Islet of Langerhans (tissue), 1 donor: ENCODE measurements at regions not wholly inside any gene's neighbourhood (a gene's known extent, or its start where the extent isn't known, plus 50 kb on each side); places are given as distances from the start of the nearest gene placed in this dataset.
"Not testable (repeated sequence)": the region's sequence is repeated elsewhere in the genome, so short reads cannot be mapped to it uniquely, and the experiment has no call there.

Experiments
- FAIRE-seq: peaks from one replicate; lab custom pipeline; 2011; peaks lifted over from hg19 to GRCh38; lab: Jason Lieb, UNC

DNA sequence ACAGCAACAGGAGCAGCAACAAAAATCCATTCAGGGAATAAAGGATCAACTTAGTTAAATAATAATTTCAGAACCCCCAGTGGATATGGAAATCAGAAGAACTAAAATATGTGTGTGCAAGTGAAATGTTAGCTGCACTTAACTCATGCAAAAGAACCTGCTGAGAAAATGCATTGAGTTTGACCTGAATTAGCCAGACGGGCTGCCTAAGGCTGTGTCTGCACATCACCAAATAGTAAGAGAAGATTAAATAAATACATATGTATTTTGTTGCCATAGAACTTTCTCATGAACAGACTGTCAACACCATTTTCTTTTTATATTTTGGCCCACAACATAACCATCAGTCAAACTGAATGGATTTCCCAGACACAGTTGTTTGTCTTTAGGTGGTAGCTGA is 262.0 kb upstream of the PIK3C3 start:
- FAIRE-seq, result no peak

DNA sequence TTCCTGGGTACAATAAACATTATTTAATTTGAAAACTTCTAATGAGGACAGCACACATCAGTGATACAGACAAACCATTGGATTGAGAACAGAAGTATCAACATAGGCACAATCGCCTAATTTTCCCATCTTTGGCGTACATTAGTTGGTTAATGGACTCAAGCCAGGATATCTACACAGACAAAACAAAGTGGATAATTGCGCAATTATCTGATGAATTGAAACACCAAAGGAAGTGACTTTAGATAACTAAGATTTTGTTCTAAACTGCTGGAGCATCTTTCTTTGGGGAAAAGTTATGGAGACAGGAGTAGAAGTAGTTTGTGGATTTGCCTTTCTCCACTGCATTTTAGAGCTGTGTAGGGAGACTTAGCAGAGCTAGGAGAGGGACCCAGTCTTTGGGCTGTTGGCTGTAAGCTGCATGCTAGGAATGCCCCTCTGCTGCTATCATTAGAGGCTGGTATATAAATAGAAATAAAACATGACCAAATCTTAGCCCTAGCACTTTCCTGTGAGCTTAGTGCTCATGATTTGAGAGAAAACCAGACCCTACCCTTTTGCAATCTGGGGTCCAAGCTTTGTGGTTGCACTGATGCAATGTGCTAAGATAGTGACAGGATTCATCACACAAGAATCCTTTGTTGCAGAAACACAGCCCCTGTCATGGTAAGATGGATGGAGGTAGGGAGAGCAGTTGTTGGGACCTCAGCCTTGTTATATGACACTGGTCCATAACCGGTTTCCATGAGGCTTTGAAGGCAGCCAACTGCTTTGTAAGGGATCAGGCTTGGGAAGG is 264.5 kb upstream of the PIK3C3 start:
- FAIRE-seq, result no peak

DNA sequence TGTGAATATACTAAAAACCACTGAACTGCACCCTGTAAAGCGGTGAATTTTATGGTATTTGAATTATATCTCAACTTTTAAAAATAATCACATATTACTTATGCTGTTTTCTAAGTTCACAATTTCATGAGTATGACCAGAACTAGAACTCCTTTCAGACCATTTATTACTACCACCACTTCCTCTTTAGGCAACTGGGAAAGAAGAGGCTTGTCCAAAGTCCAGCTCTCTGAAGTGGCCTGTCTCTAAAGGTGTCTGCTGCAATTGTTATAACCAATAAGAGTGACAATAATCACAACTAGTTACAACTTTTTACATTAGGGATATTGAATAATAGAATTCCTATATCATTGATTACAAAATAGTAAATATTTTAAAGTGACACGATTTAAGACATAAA is 267.9 kb upstream of the PIK3C3 start:
- no peak for FAIRE-seq

DNA sequence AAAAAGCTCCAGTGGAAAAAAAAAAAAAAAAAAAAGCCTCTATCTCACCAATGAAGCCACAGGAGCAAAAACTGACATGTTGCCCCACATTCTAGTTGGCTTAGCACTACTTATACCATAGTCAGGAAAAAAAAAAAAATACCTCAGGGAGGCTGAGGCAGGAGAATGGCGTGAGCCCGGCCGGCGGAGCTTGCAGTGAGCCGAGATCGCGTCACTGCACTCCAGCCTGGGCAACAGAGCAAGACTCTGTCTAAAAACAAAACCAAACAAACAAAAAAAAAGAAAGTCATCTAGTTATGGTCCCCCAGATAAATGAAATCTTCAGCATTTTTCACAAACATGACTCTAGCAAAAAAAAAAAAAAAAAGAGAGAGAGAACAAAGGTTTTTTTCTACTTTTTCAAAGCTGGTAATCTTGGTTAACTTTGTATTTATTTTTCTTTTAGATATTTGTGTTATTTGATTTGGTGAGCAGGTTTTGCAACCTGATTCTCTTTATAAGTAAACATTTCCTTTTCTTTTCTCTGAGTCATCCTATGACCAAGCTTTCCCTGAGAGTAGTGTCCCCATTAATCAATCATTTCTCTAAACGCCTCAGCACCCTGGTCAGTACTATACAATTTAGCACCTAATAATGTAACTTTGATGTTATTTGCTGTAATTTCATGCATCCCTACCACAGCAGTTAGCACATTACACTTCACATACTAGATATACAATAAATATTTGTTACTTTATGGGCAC is 273.7 kb upstream of the PIK3C3 start:
- no peak for FAIRE-seq

DNA sequence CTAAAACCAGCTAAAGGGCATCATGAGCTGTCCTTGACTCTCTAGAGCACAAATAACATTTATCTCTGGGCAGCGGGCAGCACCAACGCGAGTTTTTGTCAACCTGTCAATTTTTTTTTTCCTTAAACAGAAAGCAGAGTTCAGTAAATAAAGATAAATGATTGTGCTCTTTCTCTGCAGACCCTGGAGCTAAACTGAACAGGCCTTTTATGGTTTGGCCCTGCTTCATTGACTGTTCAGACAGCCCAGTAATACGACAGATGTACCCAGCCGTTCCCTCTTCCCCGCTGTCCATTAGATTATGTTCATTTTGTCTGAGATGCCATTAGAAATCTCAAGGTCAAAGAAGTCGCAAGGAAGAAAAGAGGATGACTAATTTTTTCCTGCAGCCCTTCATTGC is 280.5 kb upstream of the PIK3C3 start:
- FAIRE-seq, result no peak

DNA sequence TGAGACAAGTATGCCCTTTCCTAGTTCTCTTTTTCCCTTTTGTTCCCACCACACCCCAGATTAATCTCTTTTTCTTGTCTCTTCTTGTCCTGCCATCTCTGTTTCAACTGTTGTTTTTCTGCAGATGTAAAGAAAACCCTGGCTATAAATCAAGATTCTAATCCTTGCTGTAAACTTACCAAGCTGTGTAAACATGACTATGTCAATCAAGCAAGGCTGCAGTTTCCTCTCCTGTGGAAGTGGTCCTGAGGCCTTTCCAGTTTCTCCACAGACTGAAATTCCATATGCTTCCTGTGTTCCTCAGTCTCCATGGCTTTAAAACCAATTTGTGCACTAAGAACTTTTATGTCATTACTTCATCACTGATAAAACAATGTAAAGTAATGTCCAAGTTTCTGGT is 288.8 kb upstream of the PIK3C3 start:
- no peak for FAIRE-seq

DNA sequence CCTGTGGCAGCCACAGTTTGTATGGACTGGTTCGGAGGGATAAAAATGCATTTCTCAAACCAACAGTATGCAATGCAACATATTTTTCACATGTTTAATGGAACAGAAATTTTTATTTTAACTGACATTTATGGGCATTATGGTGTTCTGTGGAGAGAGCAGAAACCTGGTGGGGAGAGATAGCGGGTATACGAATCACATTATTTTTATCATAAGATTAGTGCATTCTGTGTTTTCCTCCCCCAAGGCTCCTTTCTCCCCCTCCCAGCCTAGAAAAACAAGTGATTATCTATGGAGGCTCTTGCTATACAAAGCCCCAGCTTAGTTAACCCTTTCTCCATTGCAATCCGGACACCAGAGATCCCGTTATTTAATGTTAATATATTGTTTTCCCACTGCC is 289.8 kb upstream of the PIK3C3 start:
- FAIRE-seq, result no peak

DNA sequence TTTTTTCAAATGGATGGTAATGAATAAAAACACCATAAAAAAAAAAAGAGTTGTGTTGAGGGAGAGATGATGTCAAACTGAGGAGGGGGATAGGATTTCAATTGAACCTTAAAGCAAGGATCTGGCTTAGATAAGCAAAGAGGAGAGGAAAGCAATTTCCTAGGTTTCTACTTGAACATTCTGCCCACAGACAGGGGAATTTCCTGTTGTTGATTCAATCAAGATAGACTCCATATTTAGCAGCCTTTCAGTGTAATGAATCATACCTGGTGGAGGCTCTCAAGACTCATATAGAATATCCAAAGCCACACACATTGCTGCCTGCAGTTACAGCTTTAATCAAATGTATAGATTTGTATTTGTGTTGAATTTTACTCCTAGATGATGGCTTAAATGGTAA is 294.4 kb upstream of the PIK3C3 start:
- FAIRE-seq, result no peak

DNA sequence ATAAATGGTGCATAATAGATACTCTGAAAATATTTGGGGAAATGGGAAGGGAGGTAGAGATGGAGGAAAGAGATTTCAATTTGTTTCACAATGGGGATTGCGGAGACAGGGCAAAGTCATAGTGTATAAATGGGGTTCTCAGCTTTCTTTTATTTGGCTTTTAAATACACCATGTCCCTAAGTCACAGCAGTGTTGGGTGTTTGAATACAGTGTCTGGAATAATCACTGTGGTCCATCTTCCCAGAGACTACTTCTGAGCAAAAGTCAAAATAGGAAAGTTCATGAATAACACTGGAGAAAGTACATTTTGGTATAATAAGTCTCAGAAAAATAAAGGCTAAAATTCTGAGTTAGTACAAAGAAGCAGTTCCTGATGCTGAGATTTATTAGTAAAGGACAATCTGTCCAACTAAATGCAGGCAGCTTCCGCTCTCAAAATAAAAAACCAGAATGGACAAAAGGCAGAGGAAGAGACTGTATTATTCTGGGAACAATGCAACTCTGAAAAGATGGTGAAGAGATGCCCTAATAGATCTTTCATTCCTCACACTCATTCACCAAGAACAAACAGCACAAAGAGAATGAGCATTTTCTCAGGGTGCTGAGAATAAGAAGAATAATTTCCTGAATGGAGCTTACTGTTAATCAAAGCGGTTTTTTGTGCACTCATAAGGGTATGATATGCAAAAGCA is 295.4 kb upstream of the PIK3C3 start:
- FAIRE-seq, result no peak

DNA sequence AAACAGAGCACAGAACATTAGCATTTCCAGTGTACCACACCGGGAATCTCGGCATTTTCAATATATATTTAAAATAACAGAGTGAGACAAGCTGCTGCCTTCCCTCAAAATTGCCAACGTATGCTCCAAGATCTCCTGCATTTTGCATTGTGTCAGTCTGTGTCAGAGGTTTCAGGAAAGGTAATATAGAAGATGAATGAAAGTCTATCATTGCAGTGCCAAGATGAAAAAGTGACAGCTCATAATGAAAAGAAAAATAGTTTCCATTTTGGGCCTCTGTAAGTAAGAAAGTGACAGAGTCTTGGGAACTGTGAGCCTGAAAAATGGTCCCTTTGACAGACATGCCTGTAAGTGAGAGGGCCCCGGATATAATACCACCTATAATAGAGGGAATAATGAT is 297.8 kb upstream of the PIK3C3 start:
- FAIRE-seq, result no peak

DNA sequence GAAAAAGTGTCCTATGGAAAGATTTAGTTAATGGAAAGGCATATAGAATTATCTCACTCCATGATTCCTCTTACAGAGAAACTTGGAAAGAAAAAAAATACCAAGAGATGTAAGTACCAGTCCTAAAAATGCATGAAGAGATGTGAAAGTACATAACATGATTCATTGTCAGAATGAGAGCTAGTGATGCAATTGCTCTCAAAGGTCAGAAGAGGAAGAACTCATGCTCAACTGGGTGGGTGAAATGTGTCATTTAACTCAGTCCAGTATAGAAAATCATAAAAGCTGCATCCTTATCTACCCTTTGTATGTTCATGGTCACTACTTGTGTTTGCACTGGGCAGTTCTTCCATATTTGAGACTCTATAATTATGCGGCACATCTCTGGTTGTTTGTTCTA is 300.0 kb upstream of the PIK3C3 start:
- no peak for FAIRE-seq

DNA sequence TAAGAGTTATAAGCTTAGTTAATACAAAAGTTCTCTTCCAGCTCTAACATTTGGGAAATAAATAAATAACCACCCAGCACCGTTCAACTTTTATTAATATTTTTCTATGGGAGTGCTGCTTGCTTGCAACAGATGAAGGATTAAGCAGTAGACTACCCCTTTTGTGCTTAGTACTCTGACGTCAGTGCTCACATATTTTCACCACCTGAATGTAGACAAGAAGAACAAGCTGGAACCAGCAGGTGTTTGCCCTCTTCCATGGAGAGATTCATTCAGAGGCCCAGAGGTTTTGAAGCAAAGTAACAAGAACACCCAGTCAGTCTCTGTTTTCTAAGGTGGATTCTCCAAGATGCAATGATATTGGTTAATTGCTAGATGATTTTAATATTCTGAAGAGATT is 307.1 kb upstream of the PIK3C3 start:
- FAIRE-seq, result no peak

DNA sequence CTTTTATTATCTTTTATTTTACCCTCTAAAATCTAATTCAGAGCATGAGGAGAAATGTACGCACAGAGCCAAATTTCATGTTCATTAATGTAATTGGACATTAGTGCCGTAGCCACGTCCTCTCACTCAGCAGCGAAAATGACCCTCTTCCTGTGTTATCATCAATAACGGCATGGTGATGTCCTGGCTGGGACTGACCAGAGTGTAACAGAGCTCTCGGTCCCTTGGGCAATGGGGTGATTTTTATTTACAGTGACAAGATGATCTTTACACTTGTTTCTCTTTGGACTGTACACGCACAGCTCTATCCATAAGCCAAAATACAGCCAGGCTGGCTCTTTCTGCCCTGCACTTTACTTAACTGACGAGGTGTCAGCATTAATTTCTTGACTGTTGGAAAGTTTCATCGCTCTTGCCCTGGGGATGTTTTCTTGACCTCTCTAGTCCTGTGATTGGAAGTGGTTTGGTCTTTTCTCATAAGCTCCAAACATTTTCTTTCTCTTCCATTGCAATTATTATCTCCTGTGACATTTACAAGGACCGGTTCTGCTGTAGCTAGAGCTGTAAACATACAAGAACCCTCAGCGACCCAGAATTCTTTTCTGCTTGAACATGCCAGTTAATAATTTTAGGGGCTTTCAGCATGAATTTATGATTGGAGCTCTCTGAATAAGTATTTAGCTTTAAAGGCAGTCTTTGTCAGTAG is 308.0 kb upstream of the PIK3C3 start:
- FAIRE-seq, result no peak

DNA sequence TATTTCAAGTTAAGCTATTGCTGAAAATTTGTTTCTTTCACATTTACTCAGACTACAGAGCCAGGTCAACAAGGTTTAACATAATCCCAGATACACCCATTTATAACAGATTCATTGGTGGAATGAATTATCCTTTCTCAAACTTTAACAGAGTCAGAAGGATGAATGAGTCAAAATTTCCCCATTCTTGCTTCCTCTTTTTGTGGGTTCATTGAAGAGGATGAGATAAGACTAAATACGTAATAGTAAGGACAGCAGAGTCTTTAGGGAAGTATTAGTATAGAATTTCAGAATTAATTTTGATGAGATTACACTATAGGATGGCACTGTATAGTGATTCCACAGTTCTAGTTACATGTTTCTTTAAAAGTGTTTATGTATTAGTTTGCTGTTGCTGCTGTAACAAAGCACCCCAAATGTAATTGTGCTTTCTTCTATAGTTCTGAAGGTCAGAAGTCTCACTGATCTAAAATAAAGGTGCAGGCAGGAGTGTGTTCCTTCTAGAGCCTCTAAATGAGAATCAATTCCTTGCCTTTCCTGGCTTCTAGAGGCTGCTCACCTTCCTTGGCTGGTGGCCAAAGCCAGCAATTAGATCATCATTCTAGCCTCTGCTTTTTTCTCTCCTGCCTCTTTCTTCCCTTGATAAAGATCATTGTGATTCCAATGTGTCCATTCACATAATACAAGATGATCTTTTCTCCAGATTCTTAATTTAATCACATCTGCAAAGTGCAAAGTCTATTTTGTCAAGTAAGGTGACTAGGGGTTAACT is 309.3 kb upstream of the PIK3C3 start:
- no peak for FAIRE-seq

DNA sequence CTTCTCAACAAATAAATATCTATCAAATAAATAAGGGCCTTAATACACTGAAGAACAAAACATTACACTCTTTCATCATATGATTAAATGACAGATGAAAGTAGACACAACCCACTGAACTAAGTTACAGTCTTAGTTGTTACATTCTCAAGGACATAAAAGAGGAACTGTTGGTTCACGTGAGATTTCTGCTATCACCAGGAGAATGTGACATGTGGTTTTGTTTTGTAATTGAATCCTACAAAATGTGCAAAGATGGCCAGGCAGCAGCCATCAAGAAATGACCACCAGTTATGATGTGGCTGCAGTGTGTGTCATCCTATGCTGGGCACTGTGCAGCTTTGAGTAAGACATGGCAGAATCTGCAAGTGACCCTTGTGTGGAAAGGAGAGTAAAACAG is 310.6 kb upstream of the PIK3C3 start:
- no peak for FAIRE-seq

DNA sequence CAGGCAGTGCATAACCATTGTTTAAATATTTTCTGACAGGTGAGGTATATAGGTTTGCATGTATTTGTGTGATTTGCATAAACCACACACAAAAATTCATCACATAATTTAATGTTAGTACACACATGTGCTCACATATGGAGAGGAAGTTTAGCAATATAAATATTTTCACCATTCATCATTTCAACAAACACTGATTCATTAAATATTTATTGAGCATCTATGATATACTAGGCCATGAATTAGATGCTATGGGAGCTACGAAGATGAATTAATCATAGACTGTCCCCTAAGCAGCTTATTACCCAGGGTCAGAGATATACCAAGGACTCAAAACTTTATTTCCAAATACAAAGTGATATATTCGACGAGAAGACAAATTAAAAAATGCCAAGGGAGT is 311.6 kb upstream of the PIK3C3 start:
- FAIRE-seq, result no peak

DNA sequence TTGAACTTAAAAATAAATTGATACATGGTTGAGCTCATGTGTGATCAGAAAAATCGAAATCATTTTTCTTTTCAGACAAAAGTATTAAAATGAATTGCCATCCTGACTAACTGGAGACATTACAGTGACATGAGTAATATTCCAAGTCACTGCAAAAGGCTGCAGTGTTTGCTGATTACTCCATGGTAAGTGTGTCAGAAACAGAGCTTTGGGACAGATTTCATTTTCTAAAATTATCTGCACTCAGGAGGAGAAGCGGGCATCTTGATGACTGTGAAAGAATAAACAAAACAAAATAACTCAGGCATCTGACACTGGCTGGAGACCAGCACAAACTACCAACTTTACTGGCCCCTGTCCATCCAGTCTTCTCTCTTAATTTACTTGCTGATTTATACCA is 312.3 kb upstream of the PIK3C3 start:
- no peak for FAIRE-seq

DNA sequence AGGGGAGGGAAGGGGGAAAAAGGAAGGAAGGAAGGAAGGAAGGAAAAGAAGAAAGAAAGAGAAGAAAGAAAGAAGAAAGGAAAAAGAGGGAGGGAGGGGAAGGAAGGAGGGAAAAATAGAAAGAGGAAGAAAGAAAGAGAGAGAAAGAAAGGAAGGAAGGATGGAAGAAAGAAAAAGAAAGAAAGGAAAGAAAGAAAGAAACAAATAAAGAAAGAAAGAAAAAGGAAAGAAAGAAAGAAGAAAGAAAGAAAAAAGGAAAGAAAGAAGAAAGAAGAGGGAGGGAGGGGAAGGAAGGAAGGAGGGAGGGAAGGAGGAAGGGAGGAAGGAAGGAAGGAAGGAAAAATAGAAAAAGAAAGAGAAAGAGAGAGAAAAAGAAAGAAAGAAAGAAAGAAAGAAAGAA is 315.8 kb upstream of the PIK3C3 start:
- no peak for FAIRE-seq

DNA sequence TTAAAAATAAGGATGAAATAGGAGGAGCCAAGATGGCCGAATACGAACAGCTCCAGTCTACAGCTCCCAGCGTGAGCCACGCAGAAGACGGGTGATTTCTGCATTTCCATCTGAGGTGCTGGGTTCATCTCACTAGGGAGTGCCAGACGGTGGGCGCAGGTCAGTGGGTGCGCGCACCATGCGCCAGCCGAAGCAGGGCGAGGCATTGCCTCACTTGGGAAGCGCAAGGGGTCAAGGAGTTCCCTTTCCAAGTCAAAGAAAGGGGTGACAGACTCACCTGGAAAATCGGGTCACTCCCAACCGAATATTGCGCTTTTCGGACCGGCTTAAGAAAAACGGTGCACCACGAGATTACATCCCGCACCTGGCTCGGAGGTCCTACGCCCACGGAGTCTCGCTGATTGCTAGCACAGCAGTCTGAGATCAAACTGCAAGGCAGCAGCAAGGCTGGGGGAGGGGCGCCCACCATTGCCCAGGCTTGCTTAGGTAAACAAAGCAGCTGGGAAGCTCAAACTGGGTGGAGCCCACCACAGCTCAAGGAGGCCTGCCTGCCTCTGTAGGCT is 323.2 kb upstream of the PIK3C3 start:
- not testable (repeated sequence) for FAIRE-seq

DNA sequence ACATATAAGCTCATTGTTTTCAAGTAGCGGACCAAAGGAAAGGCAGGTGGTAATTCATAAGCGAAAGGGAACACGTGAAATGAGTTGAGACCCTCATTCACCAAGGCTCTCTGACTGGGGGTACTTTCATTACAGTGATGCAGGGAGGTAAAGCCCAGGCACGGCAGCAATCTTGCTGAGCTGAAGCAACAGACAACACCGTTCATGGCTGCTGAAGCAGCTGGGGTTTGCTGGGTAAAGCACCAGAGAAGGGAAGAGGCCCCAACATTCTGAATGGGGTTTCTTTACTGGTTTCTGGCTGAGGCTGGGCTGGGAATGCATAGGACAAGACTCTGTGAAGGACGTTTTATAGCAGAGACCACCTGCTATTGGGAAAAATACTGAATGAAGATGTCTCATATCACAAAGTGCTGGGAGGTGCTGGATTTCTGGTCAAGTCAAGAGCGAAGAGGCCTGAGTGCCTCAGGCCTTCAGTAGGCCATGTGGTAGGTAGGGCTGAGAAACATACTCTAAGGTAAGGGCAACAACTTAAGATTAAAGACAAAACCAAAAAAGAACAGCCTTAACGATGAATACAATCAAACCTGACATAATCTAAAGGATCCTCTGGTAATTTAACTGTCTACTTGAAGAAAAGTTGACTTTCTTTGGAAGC is 324.7 kb upstream of the PIK3C3 start:
- no peak for FAIRE-seq

DNA sequence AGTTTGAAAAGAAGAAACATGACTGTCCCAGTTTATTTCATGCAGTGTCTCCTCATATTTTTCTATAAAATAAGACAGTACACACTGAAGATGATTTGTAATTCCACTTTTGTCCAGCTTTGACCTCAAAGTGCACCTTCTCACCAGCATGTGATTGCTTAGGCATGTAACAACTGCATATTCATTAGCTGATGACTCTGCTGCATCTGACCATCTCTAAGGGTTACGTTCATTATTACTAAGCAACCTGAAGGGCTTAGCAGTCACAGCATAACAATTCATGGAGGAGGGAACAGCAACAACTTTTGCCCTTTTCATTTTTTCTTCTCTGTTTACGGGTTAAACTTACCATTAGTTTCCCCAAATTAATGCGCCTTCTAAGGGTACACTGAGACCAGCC is 330.6 kb upstream of the PIK3C3 start:
- FAIRE-seq, result no peak
